ENCODE measurements at regions not wholly inside any gene's neighbourhood (a gene's known extent, or its start where the extent isn't known, plus 50 kb on each side); places are given as distances from the start of the nearest gene placed in this dataset.

DNA sequence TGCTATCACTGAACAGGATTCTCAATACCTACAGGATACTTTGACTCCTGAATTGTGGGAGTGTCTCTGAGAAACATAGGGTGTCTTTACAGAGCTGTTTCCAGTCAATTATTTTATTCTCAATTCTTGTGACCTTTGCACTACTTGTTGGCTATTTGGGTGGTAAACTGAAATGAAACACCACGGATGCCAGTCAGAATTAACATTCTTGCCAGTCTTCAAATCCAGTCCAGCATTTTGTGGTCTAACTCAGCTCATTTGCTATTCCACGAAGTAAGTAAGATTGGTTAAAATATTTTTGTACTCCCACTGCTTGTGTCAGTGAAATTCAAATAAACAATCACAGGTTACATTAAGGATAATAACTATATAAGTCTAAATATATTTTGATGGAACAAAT is 197.9 kb downstream of the ANKRD50 start:
- Histone ChIP-seq H3K4me3 (replicated peaks in 1 of 4; ENCODE audit: control extremely low read depth in 1 of 4, insufficient read depth in 1 of 4, low read depth in 3 of 4, low read length in 4 of 4) (no peak overlapping the region), H3K27ac (ENCODE audit: insufficient read depth, low read length) (no peak overlapping the region), H3K36me3 (ENCODE audit: control insufficient read depth, insufficient read depth, low read length) (no peaks in the 10 kb centered on the region), H3K4me2 (ENCODE audit: extremely low read depth, insufficient read depth, low read length) (no peak overlapping the region), H3K4me1 (ENCODE audit: control insufficient read depth, extremely low read depth, insufficient read depth, low read length) (no peaks in the 10 kb centered on the region), H3K27me3 (ENCODE audit: control insufficient read depth, insufficient read depth, low read length) (no peaks in the 10 kb centered on the region), H4K20me1 (ENCODE audit: control insufficient read depth, extremely low read depth, insufficient read depth, low read length) (no peaks in the 10 kb centered on the region), H2AFZ (ENCODE audit: low read length) (no peak overlapping the region), H3K9me3 (ENCODE audit: control insufficient read depth, insufficient read depth, low read depth, low read length) (no peaks in the 10 kb centered on the region), H3K79me2 (ENCODE audit: control insufficient read depth, insufficient read depth, low read length) (no peaks in the 10 kb centered on the region), H3K9ac (ENCODE audit: insufficient read depth, low read length) (no peak overlapping the region)
- DNase-seq (ENCODE audit: low read depth in 2 of 2), result no peak
- TF ChIP-seq EZH2 (IDR thresholded peaks at IDR 0.05; ENCODE audit: low read length, missing control alignments), result no peak
- no peak for TF ChIP-seq CTCF (conservative IDR thresholded peaks at IDR 0.05 in 1 of 2, IDR thresholded peaks at IDR 0.05 in 1 of 2; ENCODE audit: low read depth in 1 of 2, low read length in 2 of 2)

DNA sequence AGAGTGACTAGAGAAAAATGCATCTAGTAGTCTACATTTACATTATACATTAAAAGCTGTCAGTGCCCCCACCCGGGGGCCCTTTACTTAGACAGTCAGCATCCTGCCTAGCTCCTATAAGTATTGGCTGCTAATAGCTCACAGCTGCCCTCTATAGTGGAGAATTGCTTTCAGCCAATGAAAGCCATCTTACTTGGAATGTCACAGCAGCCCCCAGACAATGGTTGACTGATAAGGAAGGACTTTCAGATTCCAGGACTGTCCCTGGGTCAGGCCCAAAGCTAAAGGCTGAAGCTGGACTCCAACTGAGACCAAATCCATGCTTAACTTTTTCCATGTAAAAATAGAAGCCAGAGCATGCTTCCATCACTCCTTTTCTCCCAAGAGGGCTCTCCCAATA is 196.9 kb downstream of the ANKRD50 start:
- TF ChIP-seq EZH2 (IDR thresholded peaks at IDR 0.05; ENCODE audit: low read length, missing control alignments), result no peak
- TF ChIP-seq CTCF (conservative IDR thresholded peaks at IDR 0.05 in 1 of 2, IDR thresholded peaks at IDR 0.05 in 1 of 2; ENCODE audit: low read depth in 1 of 2, low read length in 2 of 2), result no peak

DNA sequence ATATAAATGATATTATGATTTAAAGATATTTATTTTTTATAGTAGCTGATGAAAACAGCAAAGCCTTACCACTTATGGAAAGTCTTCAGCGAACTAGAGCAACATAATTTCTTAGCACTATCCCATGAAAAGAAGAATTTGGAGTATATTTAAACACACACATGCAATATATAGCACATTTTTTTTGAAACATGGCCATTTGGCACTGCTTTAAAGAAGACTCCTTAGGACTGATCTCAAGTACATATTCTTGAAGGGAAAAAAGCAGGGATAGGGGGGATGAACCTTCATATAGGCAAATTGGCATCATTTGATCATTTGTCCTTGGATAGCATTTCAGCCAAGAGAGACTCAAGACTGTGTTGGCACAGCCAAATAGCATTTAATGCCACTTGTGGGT is 193.3 kb downstream of the ANKRD50 start:
- H3K9me3 ChIP-seq (ENCODE audit: control insufficient read depth, insufficient read depth, low read depth, low read length), result no peaks in the 10 kb centered on the region
- H4K20me1 ChIP-seq (ENCODE audit: control insufficient read depth, extremely low read depth, insufficient read depth, low read length), result no peaks in the 10 kb centered on the region
- H3K27ac ChIP-seq (ENCODE audit: insufficient read depth, low read length), result no peak overlapping the region
- DNase-seq (ENCODE audit: low read depth in 2 of 2), result no peak
- no peak for TF ChIP-seq EZH2 (IDR thresholded peaks at IDR 0.05; ENCODE audit: low read length, missing control alignments)
- TF ChIP-seq CTCF (conservative IDR thresholded peaks at IDR 0.05 in 1 of 2, IDR thresholded peaks at IDR 0.05 in 1 of 2; ENCODE audit: low read depth in 1 of 2, low read length in 2 of 2), result no peak
- no peak overlapping the region for H3K4me3 ChIP-seq (replicated peaks in 1 of 4; ENCODE audit: control extremely low read depth in 1 of 4, insufficient read depth in 1 of 4, low read depth in 3 of 4, low read length in 4 of 4)
- no peaks in the 10 kb centered on the region for H3K27me3 ChIP-seq (ENCODE audit: control insufficient read depth, insufficient read depth, low read length)
- H3K4me2 ChIP-seq (ENCODE audit: extremely low read depth, insufficient read depth, low read length), result no peak overlapping the region
- H3K36me3 ChIP-seq (ENCODE audit: control insufficient read depth, insufficient read depth, low read length), result no peaks in the 10 kb centered on the region
- H2AFZ ChIP-seq (ENCODE audit: low read length), result no peak overlapping the region
- H3K4me1 ChIP-seq (ENCODE audit: control insufficient read depth, extremely low read depth, insufficient read depth, low read length), result no peaks in the 10 kb centered on the region
- no peak overlapping the region for H3K9ac ChIP-seq (ENCODE audit: insufficient read depth, low read length)
- H3K79me2 ChIP-seq (ENCODE audit: control insufficient read depth, insufficient read depth, low read length), result no peaks in the 10 kb centered on the region

More for the DNA sequence above, 196.9 kb downstream of the ANKRD50 start:
- no peak overlapping the region for H3K27ac ChIP-seq (ENCODE audit: insufficient read depth, low read length)
- no peaks in the 10 kb centered on the region for H3K79me2 ChIP-seq (ENCODE audit: control insufficient read depth, insufficient read depth, low read length)
- no peaks in the 10 kb centered on the region for H3K36me3 ChIP-seq (ENCODE audit: control insufficient read depth, insufficient read depth, low read length)
- no peaks in the 10 kb centered on the region for H4K20me1 ChIP-seq (ENCODE audit: control insufficient read depth, extremely low read depth, insufficient read depth, low read length)
- H3K9ac ChIP-seq (ENCODE audit: insufficient read depth, low read length), result no peak overlapping the region
- H3K27me3 ChIP-seq (ENCODE audit: control insufficient read depth, insufficient read depth, low read length), result no peaks in the 10 kb centered on the region
- DNase-seq (ENCODE audit: low read depth in 2 of 2), result no peak
- H2AFZ ChIP-seq (ENCODE audit: low read length), result no peak overlapping the region
- no peaks in the 10 kb centered on the region for H3K9me3 ChIP-seq (ENCODE audit: control insufficient read depth, insufficient read depth, low read depth, low read length)
- H3K4me2 ChIP-seq (ENCODE audit: extremely low read depth, insufficient read depth, low read length), result no peak overlapping the region
- H3K4me3 ChIP-seq (replicated peaks in 1 of 4; ENCODE audit: control extremely low read depth in 1 of 4, insufficient read depth in 1 of 4, low read depth in 3 of 4, low read length in 4 of 4), result no peak overlapping the region
- H3K4me1 ChIP-seq (ENCODE audit: control insufficient read depth, extremely low read depth, insufficient read depth, low read length), result no peaks in the 10 kb centered on the region

Data from fibroblast of lung (primary cell).